GM12865 (cell line): ENCODE measurements at regions not wholly inside any gene's neighbourhood (a gene's known extent, or its start where the extent isn't known, plus 50 kb on each side); places are given as distances from the start of the nearest gene placed in this dataset.

ENCODE experiments used
- DNase-seq: peaks from one replicate; pipeline ENCODE4 v3.0.0; 2010; ENCODE audit warnings: low read depth
- H3K4me3 ChIP-seq: 2 replicates; pipeline ENCODE4 v1.5.1; 2011; ENCODE audit warnings: mild to moderate bottlenecking, low read depth, low read length, control low read depth
- CTCF ChIP-seq: IDR thresholded peaks from 2 replicates; pipeline ENCODE4 v1.5.1; 2011; ENCODE audit warnings: low read length, control low read depth, low read depth, inconsistent platforms; ENCODE audit not compliant: insufficient read depth; ENCODE audit errors: missing control alignments

- no peak for DNase-seq
- H3K4me3 ChIP-seq: no peak overlapping the region
- no peak for TF ChIP-seq CTCF
Measured at GRCh38 chr10:9733766-9734165, 1283.9 kb upstream of the CELF2 start.

- no peak for DNase-seq
- no peak for TF ChIP-seq CTCF
- H3K4me3 ChIP-seq: no peak overlapping the region
Measured at GRCh38 chr10:9734218-9734617, 1283.5 kb upstream of the CELF2 start.

- TF ChIP-seq CTCF: no peak
- no peak for DNase-seq
- H3K4me3 ChIP-seq: no peak overlapping the region
Measured at GRCh38 chr10:9735731-9736130, 1281.9 kb upstream of the CELF2 start.

GRCh38 chr10:9743639-9744038 is 1274.0 kb upstream of the CELF2 start:
- no peak overlapping the region for H3K4me3 ChIP-seq
- no peak for TF ChIP-seq CTCF
- no peak for DNase-seq

GRCh38 chr10:9745158-9745557 is 1272.5 kb upstream of the CELF2 start:
- no peak for TF ChIP-seq CTCF
- no peak overlapping the region for H3K4me3 ChIP-seq
- no peak for DNase-seq

GRCh38 chr10:9757176-9757575 is 1260.5 kb upstream of the CELF2 start:
- DNase-seq: no peak
- no peak overlapping the region for H3K4me3 ChIP-seq
- TF ChIP-seq CTCF: no peak

- no peak for TF ChIP-seq CTCF
- DNase-seq: no peak
- no peak overlapping the region for H3K4me3 ChIP-seq
Measured at GRCh38 chr10:9759596-9759995, 1258.1 kb upstream of the CELF2 start.
